GM21423 (cell line): ENCODE measurements at regions not wholly inside any gene's neighbourhood (a gene's known extent, or its start where the extent isn't known, plus 50 kb on each side); places are given as distances from the start of the nearest gene placed in this dataset.
"Not testable (repeated sequence)": the region's sequence is repeated elsewhere in the genome, so short reads cannot be mapped to it uniquely, and the experiment has no call there.

Source experiments
- ATAC-seq: cut with Tn5 transposase; IDR thresholded peaks from one replicate; pipeline ENCODE4 v1.9.1; 2021; ENCODE audit warnings: mild to moderate bottlenecking, moderate library complexity; ENCODE audit not compliant: unreplicated experiment

DNA sequence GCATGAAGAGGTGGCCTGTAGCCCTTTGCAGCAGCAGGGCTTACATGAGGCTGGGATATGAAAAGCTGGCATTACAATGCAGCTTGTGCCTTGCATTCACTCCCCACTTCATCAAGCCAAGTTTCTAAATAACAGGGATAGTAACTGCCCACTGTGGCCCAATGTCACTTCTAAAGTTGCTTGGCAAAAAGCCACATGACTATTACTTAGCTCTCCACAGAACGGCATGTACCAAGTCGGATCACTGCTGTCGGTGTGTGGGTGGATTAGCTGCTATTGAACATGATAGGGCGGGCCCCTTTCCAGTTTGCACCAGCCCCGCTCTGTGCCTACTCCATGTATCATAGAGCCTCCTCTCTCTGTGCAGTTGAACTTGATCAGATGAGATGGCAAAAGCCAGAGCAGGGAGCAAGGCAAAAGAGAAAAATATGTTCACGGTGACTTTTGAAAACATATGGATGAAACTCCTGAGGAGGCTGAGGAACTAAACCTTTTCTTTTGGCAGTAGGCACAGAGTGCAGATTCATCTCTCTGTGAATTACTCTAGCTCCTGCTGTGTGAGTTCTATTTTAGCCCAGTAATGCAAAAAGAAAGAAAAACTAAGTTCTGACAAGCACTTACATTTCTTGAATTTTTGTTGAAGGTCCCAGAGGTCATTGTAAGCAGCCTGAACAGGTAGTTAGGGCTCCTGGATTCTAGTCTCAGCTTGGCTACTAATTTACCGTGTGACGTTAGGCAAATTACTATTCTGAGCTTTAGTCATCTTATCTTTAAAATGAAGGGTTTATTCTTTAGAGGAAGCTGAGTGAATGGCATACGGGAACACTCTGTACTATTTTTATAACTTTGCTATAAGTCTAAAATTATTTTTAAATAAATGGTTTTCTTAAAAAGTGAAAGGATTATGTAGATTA, 125.6 kb upstream of the NBPF9 start:
- ATAC-seq: not testable (repeated sequence)

DNA sequence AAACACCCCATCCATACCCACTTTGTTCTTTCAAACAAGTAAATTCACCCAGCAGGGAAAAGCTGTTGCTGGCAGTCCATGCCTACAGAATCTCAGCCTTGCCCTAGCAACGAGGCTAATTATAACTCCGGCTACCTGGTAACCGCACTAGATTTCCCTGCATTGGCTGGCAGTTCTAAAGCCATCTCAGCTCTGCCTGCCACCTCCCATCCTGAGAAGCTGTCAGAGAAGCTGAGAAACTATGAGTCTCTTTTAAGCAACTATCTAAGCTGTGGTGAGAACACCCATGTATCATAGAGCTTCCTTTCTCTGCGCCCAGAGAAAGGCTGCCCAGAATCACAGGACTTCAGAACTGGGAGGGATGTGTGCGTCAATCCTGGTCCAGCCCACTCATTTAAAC, 126.5 kb upstream of the NBPF9 start:
- ATAC-seq: not testable (repeated sequence)

DNA sequence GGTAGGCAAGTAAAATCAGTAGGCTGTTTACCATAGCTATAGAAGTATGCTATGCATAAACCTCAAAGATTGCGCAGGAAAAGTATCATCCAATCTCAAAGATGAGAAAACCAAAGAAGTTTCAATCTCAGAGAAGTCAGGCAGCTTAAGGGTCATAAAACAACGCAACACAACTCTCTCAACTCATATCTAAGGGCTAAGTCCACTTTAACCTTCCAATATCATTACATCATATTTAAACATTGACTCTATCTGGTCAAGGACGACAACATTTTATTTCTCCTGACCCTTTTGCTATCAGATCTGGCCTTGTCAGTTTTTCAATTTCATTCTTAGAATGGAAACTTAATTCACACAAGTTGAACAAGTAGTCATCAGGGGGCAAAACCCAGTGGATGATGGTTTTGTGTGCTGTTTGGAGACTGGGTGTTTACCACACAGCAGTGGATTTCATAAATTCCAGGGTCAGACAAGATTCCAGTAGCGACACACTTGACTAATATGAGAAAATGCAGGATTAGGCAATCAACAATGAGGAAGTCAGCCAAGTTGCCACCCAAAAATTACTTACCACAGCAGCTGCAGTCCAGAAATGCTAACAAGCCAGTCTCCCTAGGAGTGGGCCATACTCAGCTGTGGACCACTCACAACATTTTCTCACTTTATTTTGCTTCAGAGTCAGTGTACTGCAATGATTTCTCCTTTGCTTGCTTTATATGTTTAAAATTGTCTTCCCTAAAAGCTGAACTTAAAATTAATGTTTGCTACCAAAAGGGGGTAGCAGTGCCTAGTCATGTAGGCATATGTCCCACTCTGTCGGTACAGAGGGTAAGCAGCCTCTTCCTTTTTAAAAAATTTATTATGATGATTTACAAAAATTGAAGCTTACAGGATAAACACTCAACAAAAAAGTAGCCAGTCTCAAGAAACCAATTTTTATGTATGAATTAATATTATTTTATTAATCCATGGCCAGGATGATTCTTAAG, 131.9 kb upstream of the NBPF9 start:
- not testable (repeated sequence) for ATAC-seq

DNA sequence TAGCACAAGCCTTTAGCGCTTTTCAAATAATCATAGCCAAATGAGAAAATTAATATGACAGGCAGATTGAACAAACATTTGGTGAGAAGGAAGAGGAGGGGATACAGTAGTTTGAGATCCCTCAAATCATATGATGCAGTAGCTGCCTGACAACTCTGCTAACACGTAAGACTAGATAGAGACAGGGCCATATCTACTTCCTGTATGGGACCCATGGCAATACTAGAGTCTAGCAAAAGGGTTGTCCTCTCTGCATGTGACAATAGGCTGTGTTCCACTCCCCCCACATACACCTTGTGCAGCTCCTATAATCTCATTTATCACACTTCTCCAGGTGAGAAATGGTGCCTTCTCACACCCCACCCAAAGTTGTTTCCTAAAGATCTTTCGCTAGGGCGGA, 134.2 kb upstream of the NBPF9 start:
- ATAC-seq: not testable (repeated sequence)

DNA sequence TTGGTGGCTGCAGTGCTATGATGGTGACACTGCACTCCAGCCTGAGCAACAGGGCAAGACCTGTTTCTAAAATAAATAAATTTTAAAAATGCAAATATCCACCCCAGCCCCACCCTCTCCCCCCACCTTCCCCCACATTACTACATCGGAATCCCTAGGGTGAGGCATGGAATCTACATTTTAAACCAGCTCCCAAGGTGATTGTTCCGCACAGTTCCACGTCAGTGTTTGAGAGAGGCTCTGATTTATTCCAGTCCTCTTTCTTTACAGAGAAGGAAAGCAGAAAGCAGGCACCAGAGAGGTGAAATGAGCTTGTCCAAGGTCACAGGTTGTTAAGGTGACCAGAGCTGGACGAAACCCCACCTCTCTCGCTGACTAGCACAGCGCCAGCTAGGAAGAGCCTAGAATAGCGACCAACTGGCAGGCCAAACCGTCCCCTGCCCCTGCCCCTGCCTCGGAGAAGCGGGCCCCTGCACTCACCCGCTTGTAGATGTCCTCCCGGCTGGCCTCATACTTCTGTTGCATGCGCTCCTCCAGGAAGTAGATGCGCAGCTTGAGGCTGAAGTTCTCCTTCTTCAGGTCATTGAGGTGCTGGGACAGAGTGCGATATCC, 136.7 kb upstream of the NBPF9 start:
- ATAC-seq: not testable (repeated sequence)

DNA sequence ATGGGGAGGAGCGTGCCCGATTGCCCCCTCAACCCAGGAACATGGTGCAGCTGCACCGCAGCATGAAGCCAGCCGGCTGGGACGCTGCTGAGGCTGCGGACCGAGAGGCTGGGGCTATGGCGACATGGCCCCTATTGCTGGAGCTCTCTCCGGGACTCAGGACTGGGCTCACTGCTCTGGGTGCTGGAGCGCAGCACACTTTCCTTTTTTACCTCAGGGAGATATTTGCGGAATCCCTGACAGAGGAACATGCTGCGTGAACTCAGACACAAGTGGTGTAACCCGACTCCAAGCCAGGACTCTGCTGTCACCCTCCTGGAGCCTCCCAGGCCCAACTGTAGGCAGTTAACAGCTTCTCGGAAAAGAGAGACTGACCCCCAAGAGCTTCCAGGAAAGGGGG, 137.2 kb upstream of the NBPF9 start:
- ATAC-seq: not testable (repeated sequence)

DNA sequence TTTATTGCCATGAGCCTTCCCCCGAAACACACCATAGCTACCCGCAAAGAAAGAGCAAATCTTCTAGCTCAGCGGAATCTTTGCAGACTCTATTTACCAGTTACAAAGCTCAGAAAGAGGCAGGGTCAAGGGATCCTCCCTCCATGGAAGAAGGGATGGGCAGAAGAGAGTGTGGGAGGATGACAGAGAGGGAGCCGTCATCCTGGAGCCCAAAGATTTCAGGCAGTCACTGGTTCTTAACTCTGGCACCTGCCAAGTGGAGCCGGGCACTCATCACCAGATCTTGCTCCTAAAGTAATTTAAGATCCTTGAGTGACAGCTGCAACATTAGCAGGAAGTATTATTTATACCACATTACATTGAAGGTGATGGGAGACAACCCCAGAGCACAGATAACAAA, 137.9 kb upstream of the NBPF9 start:
- not testable (repeated sequence) for ATAC-seq

DNA sequence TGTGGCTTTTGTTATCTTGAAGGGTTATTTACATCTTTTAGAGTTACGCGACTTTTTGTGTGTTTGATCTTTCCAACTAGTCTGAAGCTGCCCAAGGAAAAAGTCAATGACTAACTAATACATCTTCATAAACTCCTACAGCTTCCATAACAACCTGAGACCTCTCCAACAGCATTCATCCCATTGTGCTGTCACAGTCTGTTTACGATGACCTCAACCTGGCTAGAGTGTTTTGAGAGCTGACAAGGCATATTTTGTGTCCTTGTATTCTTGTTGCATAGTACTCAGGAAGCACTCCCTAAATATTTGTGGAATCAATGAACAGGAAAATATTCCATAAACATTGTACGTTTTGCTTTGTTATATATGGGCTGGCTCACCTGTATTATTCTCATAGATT, 140.2 kb upstream of the NBPF9 start:
- not testable (repeated sequence) for ATAC-seq

DNA sequence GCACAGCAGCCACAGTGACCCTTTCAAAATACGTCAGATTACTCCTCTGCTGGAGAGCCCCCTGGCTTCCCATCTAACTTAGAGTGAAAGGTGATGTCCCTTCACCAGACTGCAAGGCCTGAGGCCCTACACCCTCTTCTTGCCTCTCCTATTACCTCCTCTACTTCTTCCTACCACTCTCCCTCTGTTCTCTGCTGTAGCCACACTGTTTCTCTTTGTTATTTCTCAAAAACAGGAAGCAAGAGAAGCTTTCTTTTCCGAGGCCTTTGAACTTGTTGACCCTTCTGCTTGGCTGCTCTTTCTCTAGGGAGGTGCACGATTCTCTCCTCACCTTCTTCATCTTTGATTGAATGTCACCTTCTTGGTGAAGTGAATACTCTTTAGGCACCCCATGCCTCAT, 141.3 kb upstream of the NBPF9 start:
- not testable (repeated sequence) for ATAC-seq

DNA sequence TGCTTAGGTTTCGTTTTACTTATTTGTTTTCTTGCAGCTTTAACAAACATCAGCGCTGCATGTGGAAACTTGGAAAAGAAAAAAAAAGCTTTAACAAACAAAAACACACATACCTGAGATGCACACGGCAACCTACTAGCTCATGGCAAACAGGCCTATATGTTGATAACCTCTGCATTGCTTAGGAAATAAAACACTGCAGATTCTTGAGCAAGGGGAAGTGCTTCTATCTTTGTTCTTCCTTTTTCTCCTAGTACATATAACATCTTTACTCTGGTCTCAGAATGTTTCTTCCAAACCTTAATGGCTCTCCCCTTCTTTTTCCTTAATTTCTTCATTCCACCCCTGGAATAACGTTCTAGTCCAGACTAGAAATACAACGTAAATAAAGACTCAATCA, 142.9 kb upstream of the NBPF9 start:
- ATAC-seq: not testable (repeated sequence)

DNA sequence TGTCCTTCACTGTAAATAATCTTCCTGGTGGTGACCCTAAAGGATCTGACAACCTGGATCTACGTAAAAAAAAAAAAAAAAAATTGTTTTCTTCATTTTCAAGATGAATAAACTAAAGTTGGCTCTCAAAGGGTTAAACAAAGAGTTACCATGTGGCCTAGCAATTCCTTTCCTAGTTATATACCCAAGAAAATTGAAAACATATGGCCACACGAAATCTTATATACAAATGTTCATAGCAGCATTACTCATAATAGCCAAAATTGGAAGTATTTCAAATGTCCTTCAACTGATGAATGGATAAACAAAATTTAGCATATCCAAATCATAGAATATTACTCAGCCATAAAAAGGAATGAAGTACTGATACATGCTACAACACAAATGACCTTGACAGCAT, 145.3 kb upstream of the NBPF9 start:
- ATAC-seq: not testable (repeated sequence)

DNA sequence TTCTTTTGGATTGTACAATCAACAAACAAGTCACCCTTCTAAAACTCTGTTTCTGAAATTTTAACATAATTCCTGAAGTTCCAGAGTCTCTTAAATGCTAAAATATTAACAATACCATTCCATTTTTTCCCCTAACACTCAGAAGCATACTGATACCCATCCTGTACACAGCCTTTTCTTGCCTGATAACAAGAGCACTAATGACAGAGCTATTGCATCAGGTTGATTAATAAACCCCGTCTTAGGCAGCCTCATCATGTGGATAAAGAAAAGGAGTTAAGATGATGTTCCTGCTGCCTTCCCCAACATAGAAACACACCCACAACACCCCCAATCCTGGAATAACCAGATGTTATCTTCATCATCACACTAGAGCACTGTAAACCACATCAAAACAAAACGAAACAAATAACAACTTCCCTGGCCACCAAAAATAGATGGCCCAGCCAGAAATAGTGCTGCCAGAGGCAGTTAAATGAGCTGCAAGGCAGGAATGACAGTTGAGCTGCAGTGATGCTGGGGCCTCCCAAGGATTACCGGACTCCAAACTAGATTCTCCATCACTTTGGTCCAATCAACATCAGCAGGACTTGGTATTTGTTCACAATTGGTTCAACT, 146.6 kb upstream of the NBPF9 start:
- not testable (repeated sequence) for ATAC-seq

DNA sequence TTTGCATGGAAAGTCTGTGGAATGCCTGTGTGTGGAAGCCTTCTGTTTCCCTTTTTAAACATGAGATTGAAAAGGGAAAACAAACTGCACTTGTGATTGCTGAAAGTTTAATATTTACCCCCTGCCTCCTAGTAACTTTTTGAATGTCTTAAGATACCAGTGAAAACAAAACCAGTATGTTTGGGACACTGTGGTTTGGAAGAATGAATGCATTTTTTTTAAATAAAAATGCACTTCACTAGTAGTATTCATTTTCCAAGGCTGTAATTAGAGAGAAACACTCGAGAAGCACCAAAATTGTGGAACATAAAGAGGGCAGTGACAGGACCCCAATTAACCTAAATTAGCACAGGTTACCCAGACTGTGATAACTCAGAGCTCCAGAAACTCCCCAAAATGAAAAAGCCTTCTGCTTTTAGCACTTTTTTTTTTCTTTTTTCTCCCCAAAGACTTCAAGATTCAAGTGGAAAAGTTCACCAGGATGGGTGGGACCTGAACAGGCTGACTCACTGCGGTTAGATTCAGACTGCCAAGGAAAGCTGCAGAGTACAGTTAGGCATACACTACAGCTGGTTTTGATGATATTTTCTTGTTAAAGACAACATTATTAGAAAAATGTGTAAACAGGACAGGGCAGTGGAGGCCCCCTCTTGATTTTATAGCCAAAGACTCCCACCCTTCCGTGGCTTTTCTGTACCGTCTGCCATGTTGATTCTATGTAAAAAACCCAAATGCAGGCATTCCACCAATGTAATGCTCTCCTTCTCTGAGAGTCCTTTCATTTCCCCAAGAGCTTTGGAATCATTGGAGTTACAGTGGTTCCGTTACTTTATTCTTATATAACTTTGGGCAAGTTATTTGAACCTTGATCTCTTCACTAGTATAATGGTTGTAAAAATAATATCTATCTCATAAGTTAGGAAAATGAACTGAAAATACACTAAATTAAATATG, 151.8 kb upstream of the NBPF9 start:
- not testable (repeated sequence) for ATAC-seq

DNA sequence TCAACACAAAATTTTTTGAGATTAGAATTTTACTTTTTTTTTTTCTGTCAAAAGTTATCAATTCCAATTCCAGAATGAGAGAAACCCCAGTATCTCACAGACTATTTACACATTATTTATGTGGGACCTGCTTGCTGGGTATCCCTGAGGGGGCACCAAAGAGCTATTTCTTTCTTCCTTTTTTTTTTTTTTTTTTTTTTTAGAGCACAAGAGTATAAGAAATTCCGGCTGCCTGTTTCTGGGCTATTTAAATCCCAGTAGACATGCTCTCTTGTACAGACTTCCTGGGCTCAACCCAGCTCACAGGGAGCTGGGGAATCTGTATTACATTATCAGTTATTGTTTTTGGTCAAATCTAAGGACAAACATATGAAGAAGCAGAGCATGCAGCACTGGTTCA, 156.9 kb upstream of the NBPF9 start:
- ATAC-seq: not testable (repeated sequence)

DNA sequence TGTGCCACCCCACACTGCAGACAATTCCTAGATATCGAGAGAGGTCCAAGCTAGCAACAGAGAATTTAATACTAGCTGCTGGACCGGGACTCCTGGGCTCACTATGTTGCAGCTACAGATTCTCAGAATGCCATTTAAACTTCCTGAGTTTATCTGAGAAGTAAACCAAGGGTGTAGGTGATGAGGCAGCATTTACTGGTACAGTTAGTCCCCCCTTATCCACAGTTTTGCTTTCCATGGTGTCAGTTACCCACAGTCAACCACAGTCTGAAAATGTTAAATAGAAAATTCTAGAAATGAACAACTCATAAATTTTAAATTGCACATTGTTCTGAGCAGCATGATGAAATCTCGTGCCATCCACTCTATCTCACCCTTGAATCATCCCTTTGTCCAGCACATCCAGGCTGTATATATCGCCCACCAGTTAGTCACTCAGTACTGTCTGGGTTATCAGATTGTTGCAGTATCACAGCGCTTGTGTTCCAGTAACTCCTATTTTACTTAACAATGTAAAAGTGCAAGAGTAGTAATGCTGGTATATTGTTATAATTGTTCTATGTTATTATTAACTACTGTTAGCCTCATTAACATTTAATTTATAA, 157.5 kb upstream of the NBPF9 start:
- ATAC-seq: not testable (repeated sequence)

DNA sequence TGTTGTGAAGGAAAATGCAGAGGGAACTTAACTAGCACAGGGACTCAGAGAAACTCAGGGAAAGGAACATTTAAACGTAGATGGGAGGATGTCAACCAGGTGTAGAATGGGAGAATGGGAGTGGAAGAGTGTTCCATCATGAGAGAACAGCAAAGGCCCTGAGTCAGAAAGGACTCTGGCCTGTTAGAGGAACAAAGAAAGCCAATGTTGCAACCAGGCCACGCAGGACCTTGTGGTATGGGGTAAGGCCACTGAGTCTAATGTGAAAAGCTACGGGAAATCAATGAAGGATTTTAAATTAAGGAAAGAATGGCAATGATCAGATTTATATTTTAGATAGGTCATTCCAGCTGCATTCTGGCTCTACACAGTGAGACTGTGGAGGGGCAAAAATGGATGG, 163.9 kb upstream of the NBPF9 start:
- not testable (repeated sequence) for ATAC-seq

DNA sequence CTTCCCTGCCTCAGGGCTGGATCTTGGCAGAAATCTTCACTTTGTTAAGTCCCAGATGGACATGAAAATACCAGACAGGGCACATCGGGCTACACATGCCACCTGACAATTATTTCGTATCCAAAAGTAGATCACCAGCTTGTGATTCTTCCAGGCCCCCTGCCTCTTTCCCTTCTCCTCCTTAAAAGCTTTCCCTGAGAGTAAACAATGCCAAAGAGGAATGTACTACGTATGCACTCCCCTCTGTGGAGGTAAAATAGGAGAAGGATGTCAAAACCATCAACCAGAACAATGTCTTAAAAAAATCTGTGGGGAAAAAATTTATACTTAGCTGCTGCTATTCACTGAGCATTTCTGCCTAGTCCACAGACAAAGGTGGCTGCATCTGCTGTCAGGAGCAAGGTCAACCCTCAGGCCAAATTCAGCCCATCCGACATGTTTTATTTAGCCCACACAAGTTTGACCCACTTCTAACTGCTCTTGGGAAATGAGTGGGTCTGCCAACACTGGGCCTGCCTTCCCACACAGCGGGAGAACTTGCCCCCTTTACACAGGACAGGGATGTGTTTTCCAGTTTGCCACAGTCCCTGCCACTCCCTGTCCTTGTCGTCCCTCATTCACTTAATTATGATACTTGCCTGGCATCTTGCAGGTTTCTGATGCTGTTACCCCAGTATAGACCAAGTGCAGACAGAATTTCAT, 165.8 kb upstream of the NBPF9 start:
- not testable (repeated sequence) for ATAC-seq

DNA sequence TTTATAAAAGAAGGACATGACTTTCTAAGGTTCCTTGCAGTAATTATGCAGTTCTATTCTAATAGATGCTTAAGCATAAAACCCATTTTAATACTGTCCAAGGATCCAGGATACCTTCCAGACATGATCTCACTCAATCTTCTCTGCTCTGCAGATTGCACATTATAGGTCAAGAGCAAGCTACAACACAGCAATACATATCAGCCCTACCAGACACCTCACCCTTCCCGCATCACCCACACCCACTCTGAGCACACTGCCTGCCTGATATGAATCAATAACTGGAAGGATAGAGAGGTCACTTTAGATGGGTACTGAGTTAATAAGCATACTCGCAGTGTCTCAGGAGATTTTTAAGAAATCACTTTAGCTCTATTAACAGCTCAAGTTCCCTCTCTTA, 166.5 kb upstream of the NBPF9 start:
- not testable (repeated sequence) for ATAC-seq
